ENCODE measurements at regions not wholly inside any gene's neighbourhood (a gene's known extent, or its start where the extent isn't known, plus 50 kb on each side); places are given as distances from the start of the nearest gene placed in this dataset.

GRCh38 chr5:123787136-123787535, 275.2 kb downstream of the CSNK1G3 start:
- no peaks in the 10 kb centered on the region for H3K27me3 Mint-ChIP-seq (ENCODE audit: low read depth in 3 of 3)
- H3K9me3 Mint-ChIP-seq = peaks cover 0 to 11% (median 2%) of the 10 kb centered on the region in 7 donors
- Histone ChIP-seq H3K4me1 (ENCODE audit: control insufficient read depth in 1 of 2, insufficient read depth in 2 of 2, low read length in 2 of 2) (no peaks in the 10 kb centered on the region), H3K27ac (ENCODE audit: low read depth in 1 of 2, low read length in 2 of 2) (no peak overlapping the region), H4K20me1 (ENCODE audit: insufficient read depth, low read length) (no peaks in the 10 kb centered on the region), H3K79me2 (ENCODE audit: insufficient read depth, low read length) (no peaks in the 10 kb centered on the region), H3K36me3 (replicated peaks in 1 of 2; ENCODE audit: control insufficient read depth in 1 of 2, insufficient read depth in 2 of 2, low read length in 2 of 2) (no peaks in the 10 kb centered on the region), H3K9ac (ENCODE audit: insufficient read depth, low read length, poor library complexity, severe bottlenecking) (no peak overlapping the region), H3K4me2 (replicated peaks; ENCODE audit: extremely low read depth, low read length, poor library complexity, severe bottlenecking) (no peak overlapping the region), H3K4me3 (replicated peaks in 1 of 3; ENCODE audit: low read depth in 2 of 3, low read length in 3 of 3) (no peak overlapping the region), H3K27me3 (ENCODE audit: control insufficient read depth in 2 of 2, insufficient read depth in 2 of 2, low read length in 2 of 2) (no peaks in the 10 kb centered on the region), H3K9me3 (replicated peaks in 1 of 2; ENCODE audit: control insufficient read depth in 1 of 2, insufficient read depth in 1 of 2, low read length in 2 of 2) (no peaks in the 10 kb centered on the region), H2AFZ (ENCODE audit: insufficient read depth, low read depth, low read length, poor library complexity, severe bottlenecking) (no peak overlapping the region)
- TF ChIP-seq CTCF (IDR thresholded peaks at IDR 0.05) = no peak
- H3K4me3 Mint-ChIP-seq = no peak overlapping the region
- intact Hi-C loops (cut with micrococcal nuclease) = no loop called here
- H3K4me1 Mint-ChIP-seq = no peaks in the 10 kb centered on the region
- no CpG with 5 or more reads among the region's 1 CpG for WGBS (ENCODE audit: insufficient coverage)
- no peak for DNase-seq
- H3K36me3 Mint-ChIP-seq = no peaks in the 10 kb centered on the region
- no peak overlapping the region for H3K27ac Mint-ChIP-seq

GRCh38 chr5:123786411-123786810, 274.4 kb downstream of the CSNK1G3 start:
- Mint-ChIP-seq H3K4me1 (no peaks in the 10 kb centered on the region), H3K27me3 (ENCODE audit: low read depth in 3 of 3) (no peaks in the 10 kb centered on the region), H3K36me3 (no peaks in the 10 kb centered on the region), H3K27ac (no peak overlapping the region), H3K4me3 (no peak overlapping the region), H3K9me3 (peaks cover 0 to 7% (median 2%) of the 10 kb centered on the region in 7 donors)
- TF ChIP-seq CTCF (IDR thresholded peaks at IDR 0.05) = no peak
- H3K27ac ChIP-seq (ENCODE audit: low read depth in 1 of 2, low read length in 2 of 2) = no peak overlapping the region
- H4K20me1 ChIP-seq (ENCODE audit: insufficient read depth, low read length) = no peaks in the 10 kb centered on the region
- no peaks in the 10 kb centered on the region for H3K79me2 ChIP-seq (ENCODE audit: insufficient read depth, low read length)
- no peak overlapping the region for H2AFZ ChIP-seq (ENCODE audit: insufficient read depth, low read depth, low read length, poor library complexity, severe bottlenecking)
- no peaks in the 10 kb centered on the region for H3K9me3 ChIP-seq (replicated peaks in 1 of 2; ENCODE audit: control insufficient read depth in 1 of 2, insufficient read depth in 1 of 2, low read length in 2 of 2)
- H3K36me3 ChIP-seq (replicated peaks in 1 of 2; ENCODE audit: control insufficient read depth in 1 of 2, insufficient read depth in 2 of 2, low read length in 2 of 2) = no peaks in the 10 kb centered on the region
- no peak for DNase-seq
- no CpG with 5 or more reads among the region's 5 CpGs for WGBS (ENCODE audit: insufficient coverage)
- H3K4me1 ChIP-seq (ENCODE audit: control insufficient read depth in 1 of 2, insufficient read depth in 2 of 2, low read length in 2 of 2) = no peaks in the 10 kb centered on the region
- H3K4me2 ChIP-seq (replicated peaks; ENCODE audit: extremely low read depth, low read length, poor library complexity, severe bottlenecking) = no peak overlapping the region
- H3K4me3 ChIP-seq (replicated peaks in 1 of 3; ENCODE audit: low read depth in 2 of 3, low read length in 3 of 3) = no peak overlapping the region
- no peaks in the 10 kb centered on the region for H3K27me3 ChIP-seq (ENCODE audit: control insufficient read depth in 2 of 2, insufficient read depth in 2 of 2, low read length in 2 of 2)
- no peak overlapping the region for H3K9ac ChIP-seq (ENCODE audit: insufficient read depth, low read length, poor library complexity, severe bottlenecking)
- intact Hi-C loops (cut with micrococcal nuclease) = no loop called here

All from CD14-positive monocyte (primary cell).